Skeletal muscle cell (primary cell): ENCODE measurements at regions not wholly inside any gene's neighbourhood (a gene's known extent, or its start where the extent isn't known, plus 50 kb on each side); places are given as distances from the start of the nearest gene placed in this dataset.

Experiments
- DNase-seq: peaks from one replicate; pipeline ENCODE4 v3.0.0-alpha.2; 2010; ENCODE audit warnings: low read depth
- H3K4me3 ChIP-seq: 2 replicates; pipeline ENCODE4 v1.5.1; 2011; ENCODE audit warnings: low read depth, mild to moderate bottlenecking, control low read depth, low read length, moderate library complexity

- no peak overlapping the region for H3K4me3 ChIP-seq
- no peak for DNase-seq
These were observed 66.7 kb upstream of the EZH2 start for GRCh38 chr7:148950806-148951205.

- H3K4me3 ChIP-seq: no peak overlapping the region
- peak; percentile 46 for DNase-seq
These were observed 61.1 kb upstream of the EZH2 start for GRCh38 chr7:148944935-148945934.

GRCh38 chr7:148941598-148942275 lies 57.6 kb upstream of the EZH2 start:
- peak overlapping the region; percentile 92 for H3K4me3 ChIP-seq
- no peak for DNase-seq

GRCh38 chr7:148940702-148941597 lies 56.9 kb upstream of the EZH2 start:
- DNase-seq: peak; percentile 73

GRCh38 chr7:148939128-148939755 lies 55.2 kb upstream of the EZH2 start:
- no peak overlapping the region for H3K4me3 ChIP-seq
- no peak for DNase-seq

More at GRCh38 chr7:148940702-148941597, 56.9 kb upstream of the EZH2 start:
- peak overlapping the region; percentile 92 for H3K4me3 ChIP-seq

- DNase-seq: no peak
- no peak overlapping the region for H3K4me3 ChIP-seq
These were observed 51.4 kb upstream of the EZH2 start for GRCh38 chr7:148935451-148935850.
